Vagina (tissue), 2 donors: ENCODE measurements at regions not wholly inside any gene's neighbourhood (a gene's known extent, or its start where the extent isn't known, plus 50 kb on each side); places are given as distances from the start of the nearest gene placed in this dataset.

Source experiments
- DNase-seq, 2 donors: peaks; one replicate each; pipeline ENCODE4 v3.0.0-alpha.2; 2017; ENCODE audit errors: extremely low spot score in 2 of 2
- H3K27ac ChIP-seq: fragments of 200-600 bp; sonication (generic); one replicate; pipeline ENCODE4 v1.5.1; 2019
- H3K27me3 ChIP-seq: fragments of 200-600 bp; sonication (generic); one replicate; pipeline ENCODE4 v1.5.1; 2019
- H3K36me3 ChIP-seq, 2 donors: fragments of 200-600 bp; sonication (generic); one replicate each; pipeline ENCODE4 v1.5.1; 2017 to 2019
- H3K4me1 ChIP-seq: fragments of 200-600 bp; sonication (generic); one replicate; pipeline ENCODE4 v1.5.1; 2019
- H3K4me3 ChIP-seq, 2 donors: fragments of 200-600 bp; sonication (generic); 1 replicate in 1 of 2; 2 replicates in 1 of 2; pipeline ENCODE4 v1.5.1; 2016 to 2019
- H3K9me3 ChIP-seq: fragments of 200-600 bp; sonication (generic); one replicate; pipeline ENCODE4 v1.5.1; 2019
- POLR2A ChIP-seq, 2 donors: fragments of 450-650 bp; IDR thresholded peaks; one replicate each; pipeline ENCODE4 v1.6.1; 2017; ENCODE audit warnings: antibody characterized with exemption in 2 of 2, mild to moderate bottlenecking in 2 of 2, moderate library complexity in 2 of 2
- POLR2AphosphoS5 ChIP-seq, 2 donors: sonication (generic); formaldehyde crosslinking; IDR thresholded peaks; one replicate each; pipeline ENCODE4 v1.9.0; 2017; ENCODE audit warnings: antibody characterized with exemption in 2 of 2, mild to moderate bottlenecking in 2 of 2, low read depth in 1 of 2; ENCODE audit not compliant: insufficient read depth in 1 of 2
- intact Hi-C: fragments of 100-400 bp; cut with DNase I; formaldehyde crosslinking; loops from one replicate; pipeline ENCODE4 v1.15.1; 2023
- TF ChIP-seq, protein P1 (sequence below), 3 experiments: fragments of 450-650 bp in 2 of 3; fragments of 200-600 bp in 1 of 3; sonication (generic) in 1 of 3; IDR thresholded peaks; one replicate each; pipeline ENCODE4 v1.5.1; 2017 to 2019; ENCODE audit warnings: antibody characterized with exemption in 3 of 3, mild to moderate bottlenecking in 2 of 3, moderate library complexity in 2 of 3

DNA sequence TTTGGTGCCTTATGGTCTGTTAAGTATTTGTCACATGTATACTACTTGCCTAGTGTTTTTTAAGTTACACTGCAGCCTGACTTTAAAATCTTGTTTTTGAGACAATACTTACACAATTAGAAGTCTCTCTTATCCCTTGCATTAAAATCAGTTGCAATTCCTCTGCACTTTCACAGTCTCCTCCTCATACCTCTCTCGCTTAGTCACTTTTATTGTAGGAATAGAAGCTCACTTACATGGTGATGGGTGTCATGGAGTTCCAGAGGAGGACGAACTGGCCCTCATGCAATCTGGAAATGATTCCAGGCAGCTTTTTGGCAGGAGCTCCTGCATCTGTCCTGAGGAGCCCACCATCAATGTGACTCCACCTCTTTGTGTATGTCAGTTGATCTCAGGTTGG lies 238.4 kb upstream of the TBC1D5 start:
- Histone ChIP-seq H3K9me3 (no peaks in the 10 kb centered on the region), H3K4me1 (no peaks in the 10 kb centered on the region), H3K4me3 (no peak overlapping the region), H3K36me3 (no peaks in the 10 kb centered on the region), H3K27ac (no peak overlapping the region), H3K27me3 (no peaks in the 10 kb centered on the region)
- no peak for DNase-seq
- TF ChIP-seq, protein P1, sequence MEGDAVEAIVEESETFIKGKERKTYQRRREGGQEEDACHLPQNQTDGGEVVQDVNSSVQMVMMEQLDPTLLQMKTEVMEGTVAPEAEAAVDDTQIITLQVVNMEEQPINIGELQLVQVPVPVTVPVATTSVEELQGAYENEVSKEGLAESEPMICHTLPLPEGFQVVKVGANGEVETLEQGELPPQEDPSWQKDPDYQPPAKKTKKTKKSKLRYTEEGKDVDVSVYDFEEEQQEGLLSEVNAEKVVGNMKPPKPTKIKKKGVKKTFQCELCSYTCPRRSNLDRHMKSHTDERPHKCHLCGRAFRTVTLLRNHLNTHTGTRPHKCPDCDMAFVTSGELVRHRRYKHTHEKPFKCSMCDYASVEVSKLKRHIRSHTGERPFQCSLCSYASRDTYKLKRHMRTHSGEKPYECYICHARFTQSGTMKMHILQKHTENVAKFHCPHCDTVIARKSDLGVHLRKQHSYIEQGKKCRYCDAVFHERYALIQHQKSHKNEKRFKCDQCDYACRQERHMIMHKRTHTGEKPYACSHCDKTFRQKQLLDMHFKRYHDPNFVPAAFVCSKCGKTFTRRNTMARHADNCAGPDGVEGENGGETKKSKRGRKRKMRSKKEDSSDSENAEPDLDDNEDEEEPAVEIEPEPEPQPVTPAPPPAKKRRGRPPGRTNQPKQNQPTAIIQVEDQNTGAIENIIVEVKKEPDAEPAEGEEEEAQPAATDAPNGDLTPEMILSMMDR (IDR thresholded peaks at IDR 0.05), result no peak
- TF ChIP-seq POLR2AphosphoS5 (IDR thresholded peaks at IDR 0.05; ENCODE audit: insufficient read depth in 1 of 2, low read depth in 1 of 2) (no peak), POLR2A (IDR thresholded peaks at IDR 0.05) (no peak)
- intact Hi-C loops, result no loop called here

DNA sequence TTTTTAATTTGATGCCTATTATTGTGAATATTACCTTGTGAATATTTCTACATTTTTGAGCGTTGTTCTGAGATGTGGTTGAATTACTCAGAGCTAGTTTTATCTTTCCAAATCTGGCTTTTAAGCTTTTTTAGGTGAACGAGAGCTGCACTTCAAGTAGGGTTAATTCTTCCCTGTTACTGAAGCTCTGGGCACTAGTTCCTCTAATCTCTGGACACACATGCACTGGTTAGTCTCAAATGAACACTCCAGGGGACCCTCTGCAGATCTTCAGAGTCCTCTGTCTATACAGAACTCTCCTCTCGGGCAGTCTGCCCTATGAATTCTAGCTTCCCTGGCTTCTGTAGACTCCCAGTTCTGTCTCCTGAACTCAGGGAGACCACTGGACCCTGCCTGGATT lies 237.5 kb upstream of the TBC1D5 start:
- Histone ChIP-seq H3K27me3 (no peaks in the 10 kb centered on the region), H3K4me1 (no peaks in the 10 kb centered on the region), H3K4me3 (no peak overlapping the region), H3K9me3 (no peaks in the 10 kb centered on the region), H3K27ac (no peak overlapping the region), H3K36me3 (no peaks in the 10 kb centered on the region)
- intact Hi-C loops, result no loop called here
- no peak for TF ChIP-seq POLR2AphosphoS5 (IDR thresholded peaks at IDR 0.05; ENCODE audit: insufficient read depth in 1 of 2, low read depth in 1 of 2)
- TF ChIP-seq, protein P1 (IDR thresholded peaks at IDR 0.05), result no peak
- TF ChIP-seq POLR2A (IDR thresholded peaks at IDR 0.05), result no peak
- no peak for DNase-seq

- no peaks in the 10 kb centered on the region for H3K36me3 ChIP-seq
- H3K4me3 ChIP-seq, result no peak overlapping the region
- no peaks in the 10 kb centered on the region for H3K27me3 ChIP-seq
- no peak for DNase-seq
- no peaks in the 10 kb centered on the region for H3K4me1 ChIP-seq
- TF ChIP-seq, protein P1 (IDR thresholded peaks at IDR 0.05), result no peak
- TF ChIP-seq POLR2AphosphoS5 (IDR thresholded peaks at IDR 0.05; ENCODE audit: insufficient read depth in 1 of 2, low read depth in 1 of 2) (no peak), POLR2A (IDR thresholded peaks at IDR 0.05) (no peak)
- intact Hi-C loops, result no loop called here
- H3K27ac ChIP-seq, result no peak overlapping the region
- no peaks in the 10 kb centered on the region for H3K9me3 ChIP-seq
These were observed 236.8 kb upstream of the TBC1D5 start for GRCh38 chr3:17979252-17979651.

DNA sequence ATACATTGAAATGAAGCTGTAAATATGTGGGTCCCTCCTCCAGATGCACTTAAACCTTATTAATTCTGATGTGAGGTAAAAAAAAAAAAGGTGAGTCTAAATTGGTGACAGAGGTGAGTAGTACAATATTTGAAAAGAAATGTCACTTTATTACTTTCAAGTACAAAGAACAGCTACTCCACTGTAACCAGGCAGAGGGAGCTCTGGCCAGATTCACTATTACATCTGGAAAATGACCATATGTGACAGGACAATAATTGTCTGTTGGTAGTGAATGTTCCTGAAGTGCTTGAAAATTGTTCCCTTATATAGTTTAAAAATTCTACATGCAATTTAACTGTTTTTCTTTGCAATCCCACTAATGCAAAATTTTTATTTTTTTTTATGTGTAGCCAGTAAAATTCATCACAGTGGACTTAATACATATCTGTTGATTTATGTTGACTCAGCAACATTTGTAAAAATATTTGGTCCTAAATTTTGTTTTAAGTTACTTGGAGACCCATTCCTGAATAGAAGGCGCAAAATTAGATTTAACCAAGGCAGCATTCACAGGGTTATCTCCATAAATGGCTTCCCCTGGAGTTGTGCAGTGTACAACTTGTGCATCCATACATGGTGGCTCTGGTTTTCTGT lies 231.9 kb upstream of the TBC1D5 start:
- no peak for DNase-seq
- no peak overlapping the region for H3K27ac ChIP-seq
- no peaks in the 10 kb centered on the region for H3K27me3 ChIP-seq
- H3K9me3 ChIP-seq, result no peaks in the 10 kb centered on the region
- TF ChIP-seq POLR2A (IDR thresholded peaks at IDR 0.05), result no peak
- TF ChIP-seq POLR2AphosphoS5 (IDR thresholded peaks at IDR 0.05; ENCODE audit: insufficient read depth in 1 of 2, low read depth in 1 of 2), result no peak
- TF ChIP-seq, protein P1 (IDR thresholded peaks at IDR 0.05), result no peak
- H3K4me3 ChIP-seq, result no peak overlapping the region
- peaks cover 9% of the 10 kb centered on the region for H3K4me1 ChIP-seq
- intact Hi-C loops, result no loop called here
- no peaks in the 10 kb centered on the region for H3K36me3 ChIP-seq

DNA sequence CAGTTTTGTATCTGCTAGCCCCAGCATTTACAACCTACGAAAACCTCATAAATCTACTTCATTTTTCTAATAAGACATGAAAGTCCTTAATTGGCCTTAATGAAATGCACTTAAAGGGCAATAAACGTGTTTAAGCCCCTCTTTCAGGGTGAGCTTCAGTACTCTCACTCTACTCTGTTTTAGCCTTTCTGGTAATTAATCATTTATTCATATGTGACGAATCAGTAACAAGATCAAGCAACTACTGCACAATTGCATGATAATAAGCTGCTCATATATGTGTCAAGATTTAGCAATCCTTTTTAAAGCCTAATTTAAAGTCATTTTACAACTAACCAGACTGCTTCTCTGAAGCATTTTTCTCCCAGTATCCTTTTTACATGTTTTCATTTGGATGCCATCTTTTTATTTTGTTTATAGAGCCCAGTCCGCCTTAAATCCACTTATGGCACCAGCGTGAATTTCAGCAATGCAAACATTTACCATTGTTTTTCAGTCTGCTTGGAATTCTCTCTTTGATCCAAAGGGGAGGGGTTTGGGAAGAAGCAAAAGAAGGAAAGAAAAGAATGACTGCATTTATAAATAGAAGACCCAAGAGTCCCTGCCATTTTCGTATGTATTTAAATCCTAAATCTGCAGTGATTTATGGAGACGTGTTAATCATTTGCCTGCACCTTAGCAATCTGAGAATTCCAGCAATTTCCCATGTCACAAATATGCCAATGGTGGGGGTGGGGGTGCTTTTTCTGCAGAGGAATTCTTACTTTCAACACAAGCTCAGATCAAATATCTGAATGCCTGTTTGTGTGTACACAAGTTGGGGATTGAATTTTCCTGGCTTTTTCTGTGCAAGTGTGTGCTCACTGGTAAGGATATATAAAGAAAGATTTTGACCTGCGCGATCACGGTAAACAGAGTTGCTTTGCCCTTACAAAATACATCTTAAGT lies 230.8 kb upstream of the TBC1D5 start:
- TF ChIP-seq POLR2AphosphoS5 (IDR thresholded peaks at IDR 0.05; ENCODE audit: insufficient read depth in 1 of 2, low read depth in 1 of 2) (no peak), POLR2A (IDR thresholded peaks at IDR 0.05) (no peak)
- TF ChIP-seq, protein P1 (IDR thresholded peaks at IDR 0.05), result no peak
- Histone ChIP-seq H3K9me3 (no peaks in the 10 kb centered on the region), H3K4me1 (peaks cover 9% of the 10 kb centered on the region), H3K27ac (no peak overlapping the region), H3K36me3 (no peaks in the 10 kb centered on the region), H3K4me3 (no peak overlapping the region), H3K27me3 (no peaks in the 10 kb centered on the region)
- no peak for DNase-seq
- intact Hi-C loops, result no loop called here
